ENCODE measurements at regions not wholly inside any gene's neighbourhood (a gene's known extent, or its start where the extent isn't known, plus 50 kb on each side); places are given as distances from the start of the nearest gene placed in this dataset.

DNA sequence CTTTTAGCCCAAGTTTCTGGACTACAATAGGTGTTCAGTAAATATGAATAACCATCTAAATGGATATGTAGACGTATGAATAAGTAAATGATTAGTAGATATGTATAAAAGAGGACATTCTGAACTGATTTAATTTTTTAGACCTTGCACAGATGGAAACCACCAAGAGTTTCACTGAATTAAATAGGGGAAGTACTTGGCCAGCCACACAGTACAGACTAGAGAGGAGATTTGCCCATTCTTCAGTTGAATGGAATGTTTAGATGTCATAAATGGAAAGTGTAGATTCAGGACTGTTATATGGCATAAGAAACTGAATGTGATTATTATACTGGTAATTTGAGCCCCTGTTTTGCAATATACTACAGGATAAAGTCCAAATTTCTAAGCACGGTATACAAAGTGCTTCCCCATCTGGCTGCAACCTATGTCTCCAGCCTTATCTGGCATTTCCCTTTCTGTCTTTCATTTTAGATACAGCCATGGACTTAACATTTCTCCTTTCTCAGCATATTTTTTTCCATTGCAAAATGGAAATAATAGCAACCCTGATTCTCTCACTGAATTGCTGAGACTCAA, 137.8 kb upstream of the HS3ST1 start (continued):
- TF ChIP-seq, protein P1, sequence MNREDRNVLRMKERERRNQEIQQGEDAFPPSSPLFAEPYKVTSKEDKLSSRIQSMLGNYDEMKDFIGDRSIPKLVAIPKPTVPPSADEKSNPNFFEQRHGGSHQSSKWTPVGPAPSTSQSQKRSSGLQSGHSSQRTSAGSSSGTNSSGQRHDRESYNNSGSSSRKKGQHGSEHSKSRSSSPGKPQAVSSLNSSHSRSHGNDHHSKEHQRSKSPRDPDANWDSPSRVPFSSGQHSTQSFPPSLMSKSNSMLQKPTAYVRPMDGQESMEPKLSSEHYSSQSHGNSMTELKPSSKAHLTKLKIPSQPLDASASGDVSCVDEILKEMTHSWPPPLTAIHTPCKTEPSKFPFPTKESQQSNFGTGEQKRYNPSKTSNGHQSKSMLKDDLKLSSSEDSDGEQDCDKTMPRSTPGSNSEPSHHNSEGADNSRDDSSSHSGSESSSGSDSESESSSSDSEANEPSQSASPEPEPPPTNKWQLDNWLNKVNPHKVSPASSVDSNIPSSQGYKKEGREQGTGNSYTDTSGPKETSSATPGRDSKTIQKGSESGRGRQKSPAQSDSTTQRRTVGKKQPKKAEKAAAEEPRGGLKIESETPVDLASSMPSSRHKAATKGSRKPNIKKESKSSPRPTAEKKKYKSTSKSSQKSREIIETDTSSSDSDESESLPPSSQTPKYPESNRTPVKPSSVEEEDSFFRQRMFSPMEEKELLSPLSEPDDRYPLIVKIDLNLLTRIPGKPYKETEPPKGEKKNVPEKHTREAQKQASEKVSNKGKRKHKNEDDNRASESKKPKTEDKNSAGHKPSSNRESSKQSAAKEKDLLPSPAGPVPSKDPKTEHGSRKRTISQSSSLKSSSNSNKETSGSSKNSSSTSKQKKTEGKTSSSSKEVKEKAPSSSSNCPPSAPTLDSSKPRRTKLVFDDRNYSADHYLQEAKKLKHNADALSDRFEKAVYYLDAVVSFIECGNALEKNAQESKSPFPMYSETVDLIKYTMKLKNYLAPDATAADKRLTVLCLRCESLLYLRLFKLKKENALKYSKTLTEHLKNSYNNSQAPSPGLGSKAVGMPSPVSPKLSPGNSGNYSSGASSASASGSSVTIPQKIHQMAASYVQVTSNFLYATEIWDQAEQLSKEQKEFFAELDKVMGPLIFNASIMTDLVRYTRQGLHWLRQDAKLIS (CRISPR knock-in tag; IDR thresholded peaks at IDR 0.05; ENCODE audit: borderline replicate concordance) = no peak
- TF ChIP-seq CBFB (CRISPR knock-in tag; IDR thresholded peaks at IDR 0.05; ENCODE audit: low read depth) (no peak), PRRX2 (CRISPR knock-in tag; IDR thresholded peaks at IDR 0.05) (no peak), ZNF416 (CRISPR knock-in tag; IDR thresholded peaks at IDR 0.05) (no peak), NFYB (CRISPR knock-in tag; conservative IDR thresholded peaks at IDR 0.05; ENCODE audit: low read depth) (no peak), SP1 (CRISPR knock-in tag; conservative IDR thresholded peaks at IDR 0.05) (no peak)
- TF ChIP-seq, protein P2, sequence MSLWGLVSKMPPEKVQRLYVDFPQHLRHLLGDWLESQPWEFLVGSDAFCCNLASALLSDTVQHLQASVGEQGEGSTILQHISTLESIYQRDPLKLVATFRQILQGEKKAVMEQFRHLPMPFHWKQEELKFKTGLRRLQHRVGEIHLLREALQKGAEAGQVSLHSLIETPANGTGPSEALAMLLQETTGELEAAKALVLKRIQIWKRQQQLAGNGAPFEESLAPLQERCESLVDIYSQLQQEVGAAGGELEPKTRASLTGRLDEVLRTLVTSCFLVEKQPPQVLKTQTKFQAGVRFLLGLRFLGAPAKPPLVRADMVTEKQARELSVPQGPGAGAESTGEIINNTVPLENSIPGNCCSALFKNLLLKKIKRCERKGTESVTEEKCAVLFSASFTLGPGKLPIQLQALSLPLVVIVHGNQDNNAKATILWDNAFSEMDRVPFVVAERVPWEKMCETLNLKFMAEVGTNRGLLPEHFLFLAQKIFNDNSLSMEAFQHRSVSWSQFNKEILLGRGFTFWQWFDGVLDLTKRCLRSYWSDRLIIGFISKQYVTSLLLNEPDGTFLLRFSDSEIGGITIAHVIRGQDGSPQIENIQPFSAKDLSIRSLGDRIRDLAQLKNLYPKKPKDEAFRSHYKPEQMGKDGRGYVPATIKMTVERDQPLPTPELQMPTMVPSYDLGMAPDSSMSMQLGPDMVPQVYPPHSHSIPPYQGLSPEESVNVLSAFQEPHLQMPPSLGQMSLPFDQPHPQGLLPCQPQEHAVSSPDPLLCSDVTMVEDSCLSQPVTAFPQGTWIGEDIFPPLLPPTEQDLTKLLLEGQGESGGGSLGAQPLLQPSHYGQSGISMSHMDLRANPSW (CRISPR knock-in tag; conservative IDR thresholded peaks at IDR 0.05; ENCODE audit: low read depth) = no peak
- TF ChIP-seq, protein P3, sequence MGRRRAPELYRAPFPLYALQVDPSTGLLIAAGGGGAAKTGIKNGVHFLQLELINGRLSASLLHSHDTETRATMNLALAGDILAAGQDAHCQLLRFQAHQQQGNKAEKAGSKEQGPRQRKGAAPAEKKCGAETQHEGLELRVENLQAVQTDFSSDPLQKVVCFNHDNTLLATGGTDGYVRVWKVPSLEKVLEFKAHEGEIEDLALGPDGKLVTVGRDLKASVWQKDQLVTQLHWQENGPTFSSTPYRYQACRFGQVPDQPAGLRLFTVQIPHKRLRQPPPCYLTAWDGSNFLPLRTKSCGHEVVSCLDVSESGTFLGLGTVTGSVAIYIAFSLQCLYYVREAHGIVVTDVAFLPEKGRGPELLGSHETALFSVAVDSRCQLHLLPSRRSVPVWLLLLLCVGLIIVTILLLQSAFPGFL (CRISPR knock-in tag; IDR thresholded peaks at IDR 0.05; ENCODE audit: borderline replicate concordance) = no peak

DNA sequence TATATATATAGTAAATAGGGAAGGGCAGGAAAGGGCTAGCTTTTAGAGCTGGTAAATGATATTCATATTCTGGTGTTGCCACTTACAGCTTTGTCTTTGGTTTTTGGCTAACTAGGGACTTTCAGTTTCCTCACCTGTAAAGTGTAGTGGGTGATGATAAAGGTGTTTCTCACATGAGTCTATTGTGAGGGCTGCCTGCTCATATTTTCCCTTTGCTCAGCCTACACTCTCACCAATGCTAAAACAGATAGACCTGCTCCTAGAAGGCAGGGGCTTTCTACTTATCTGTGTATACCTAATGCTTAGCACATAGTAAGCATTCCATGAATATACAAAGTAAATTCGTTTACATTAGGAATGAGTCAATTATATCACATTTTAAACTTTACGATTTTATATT, 137.2 kb upstream of the HS3ST1 start:
- ATAC-seq = no peak
- peaks cover 3% of the 10 kb centered on the region; the same call in 1 of the 2 replicates for H3K27me3 Mint-ChIP-seq (ENCODE audit: low read depth)
- POLR2A ChIA-PET = no interaction called here
- peaks cover 56% of the 10 kb centered on the region for H3K9me3 Mint-ChIP-seq
- no peaks in the 10 kb centered on the region for H3K4me1 Mint-ChIP-seq
- DNase-seq (ENCODE audit: low spot score) = no peak
- no peak overlapping the region for H3K27ac Mint-ChIP-seq
- TF ChIP-seq, protein P4, sequence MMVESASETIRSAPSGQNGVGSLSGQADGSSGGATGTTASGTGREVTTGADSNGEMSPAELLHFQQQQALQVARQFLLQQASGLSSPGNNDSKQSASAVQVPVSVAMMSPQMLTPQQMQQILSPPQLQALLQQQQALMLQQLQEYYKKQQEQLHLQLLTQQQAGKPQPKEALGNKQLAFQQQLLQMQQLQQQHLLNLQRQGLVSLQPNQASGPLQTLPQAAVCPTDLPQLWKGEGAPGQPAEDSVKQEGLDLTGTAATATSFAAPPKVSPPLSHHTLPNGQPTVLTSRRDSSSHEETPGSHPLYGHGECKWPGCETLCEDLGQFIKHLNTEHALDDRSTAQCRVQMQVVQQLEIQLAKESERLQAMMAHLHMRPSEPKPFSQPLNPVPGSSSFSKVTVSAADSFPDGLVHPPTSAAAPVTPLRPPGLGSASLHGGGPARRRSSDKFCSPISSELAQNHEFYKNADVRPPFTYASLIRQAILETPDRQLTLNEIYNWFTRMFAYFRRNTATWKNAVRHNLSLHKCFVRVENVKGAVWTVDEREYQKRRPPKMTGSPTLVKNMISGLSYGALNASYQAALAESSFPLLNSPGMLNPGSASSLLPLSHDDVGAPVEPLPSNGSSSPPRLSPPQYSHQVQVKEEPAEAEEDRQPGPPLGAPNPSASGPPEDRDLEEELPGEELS (CRISPR knock-in tag; IDR thresholded peaks at IDR 0.05) = no peak
- TF ChIP-seq GABPB1 (CRISPR knock-in tag; IDR thresholded peaks at IDR 0.05) (no peak), FOXJ3 (CRISPR knock-in tag; IDR thresholded peaks at IDR 0.05; ENCODE audit: borderline replicate concordance) (no peak), ELF4 (CRISPR knock-in tag; IDR thresholded peaks at IDR 0.05; ENCODE audit: low read depth) (no peak), NFYB (CRISPR knock-in tag; conservative IDR thresholded peaks at IDR 0.05; ENCODE audit: low read depth) (no peak)
- TF ChIP-seq, protein P5, sequence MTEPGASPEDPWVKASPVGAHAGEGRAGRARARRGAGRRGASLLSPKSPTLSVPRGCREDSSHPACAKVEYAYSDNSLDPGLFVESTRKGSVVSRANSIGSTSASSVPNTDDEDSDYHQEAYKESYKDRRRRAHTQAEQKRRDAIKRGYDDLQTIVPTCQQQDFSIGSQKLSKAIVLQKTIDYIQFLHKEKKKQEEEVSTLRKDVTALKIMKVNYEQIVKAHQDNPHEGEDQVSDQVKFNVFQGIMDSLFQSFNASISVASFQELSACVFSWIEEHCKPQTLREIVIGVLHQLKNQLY (CRISPR knock-in tag; IDR thresholded peaks at IDR 0.05) = no peak
- H3K36me3 Mint-ChIP-seq = peaks cover 21% of the 10 kb centered on the region
- no peak overlapping the region for H3K4me3 Mint-ChIP-seq
- CTCF ChIA-PET = no interaction called here
